CD1c-positive myeloid dendritic cell (primary cell): ENCODE measurements at regions not wholly inside any gene's neighbourhood (a gene's known extent, or its start where the extent isn't known, plus 50 kb on each side); places are given as distances from the start of the nearest gene placed in this dataset.

Experiments used
- DNase-seq: peaks from one replicate; pipeline ENCODE4 v3.0.0-alpha.2; 2016; ENCODE audit errors: extremely low spot score

DNA sequence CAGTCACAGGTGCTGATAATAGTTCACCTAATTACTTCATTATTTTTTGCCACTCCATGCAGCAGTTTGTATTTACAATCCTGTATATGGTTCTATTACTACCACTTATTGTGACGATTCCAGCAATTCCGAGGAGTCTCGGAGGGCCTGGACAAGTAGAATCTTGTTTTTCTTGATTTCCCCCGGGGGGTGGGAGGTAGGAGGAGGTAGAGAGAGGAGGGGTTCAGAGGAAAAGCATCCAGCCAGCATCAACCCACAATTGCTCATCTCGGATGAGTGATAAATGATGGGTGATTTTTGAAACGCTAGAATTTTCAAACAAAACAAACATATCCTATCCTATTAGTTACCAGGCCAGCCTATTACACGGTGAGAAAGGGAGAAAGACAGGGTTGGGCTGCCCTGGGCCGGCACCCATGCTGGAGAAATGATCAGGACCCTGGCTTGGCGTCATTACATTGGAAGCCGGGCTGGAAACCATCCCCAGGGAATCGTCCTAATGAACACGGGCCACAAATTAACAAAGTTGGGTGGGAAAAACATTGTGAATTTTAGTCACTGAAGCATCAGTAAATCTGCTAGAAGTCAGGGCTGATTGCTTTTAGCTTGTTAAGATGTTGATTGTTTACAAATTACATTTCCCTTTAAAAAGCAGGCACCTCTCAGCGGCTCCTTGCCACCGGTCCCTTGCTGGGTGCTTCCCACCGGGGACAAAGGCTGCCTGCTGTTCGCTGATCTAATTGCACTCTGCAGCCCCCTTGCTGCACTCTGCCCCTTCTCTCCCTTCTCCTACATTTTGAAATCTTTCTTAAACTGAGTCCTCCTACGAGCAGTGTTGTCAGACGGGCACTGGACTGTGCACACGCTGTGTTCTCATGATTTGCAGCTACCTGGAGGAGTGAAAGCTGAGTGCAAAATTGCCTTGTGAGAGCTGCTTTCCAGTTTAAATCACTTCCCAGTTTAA lies 95.5 kb downstream of the FAM204A start:
- DNase-seq, result no peak

DNA sequence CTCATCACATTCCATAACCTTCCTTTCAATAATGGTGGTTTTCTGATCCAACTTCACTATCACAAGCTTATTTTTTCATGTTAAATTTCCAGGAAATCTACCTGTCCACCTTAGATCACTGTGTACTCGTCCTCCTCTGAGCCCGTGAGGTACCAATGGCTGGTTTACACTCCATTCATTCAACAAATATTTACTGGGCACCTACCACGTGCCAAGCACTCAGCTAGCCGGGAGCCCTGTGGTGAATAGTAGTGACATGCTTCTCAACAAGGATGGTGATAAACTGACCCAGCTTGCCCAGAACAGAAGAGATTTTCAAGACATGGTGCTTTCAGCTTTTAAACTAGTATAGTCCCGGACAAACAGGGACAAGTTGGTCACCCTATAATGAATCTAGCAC lies 98.2 kb downstream of the FAM204A start:
- DNase-seq, result no peak

- peak; percentile 77 for DNase-seq
These were observed 100.6 kb downstream of the FAM204A start for GRCh38 chr10:118241229-118242137.

DNA sequence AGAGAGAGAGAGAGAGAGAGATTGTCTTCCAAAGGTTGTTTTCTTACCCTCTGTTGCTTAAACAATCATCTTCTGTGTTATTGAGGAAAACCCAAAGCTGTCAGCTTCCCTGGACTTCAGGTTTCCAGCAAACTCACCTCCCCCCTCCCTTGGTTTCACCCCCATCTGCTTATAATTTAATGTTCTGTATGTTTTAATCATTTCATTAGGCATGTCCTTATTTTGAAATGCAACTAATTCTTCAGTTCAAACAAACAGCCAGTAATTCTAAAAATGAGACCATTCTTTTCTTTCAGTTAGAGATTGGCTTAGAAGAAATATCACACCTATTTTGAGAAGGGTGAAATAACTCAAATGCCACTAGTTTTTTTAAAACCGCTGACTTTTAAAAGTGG lies 102.9 kb downstream of the FAM204A start:
- no peak for DNase-seq

DNA sequence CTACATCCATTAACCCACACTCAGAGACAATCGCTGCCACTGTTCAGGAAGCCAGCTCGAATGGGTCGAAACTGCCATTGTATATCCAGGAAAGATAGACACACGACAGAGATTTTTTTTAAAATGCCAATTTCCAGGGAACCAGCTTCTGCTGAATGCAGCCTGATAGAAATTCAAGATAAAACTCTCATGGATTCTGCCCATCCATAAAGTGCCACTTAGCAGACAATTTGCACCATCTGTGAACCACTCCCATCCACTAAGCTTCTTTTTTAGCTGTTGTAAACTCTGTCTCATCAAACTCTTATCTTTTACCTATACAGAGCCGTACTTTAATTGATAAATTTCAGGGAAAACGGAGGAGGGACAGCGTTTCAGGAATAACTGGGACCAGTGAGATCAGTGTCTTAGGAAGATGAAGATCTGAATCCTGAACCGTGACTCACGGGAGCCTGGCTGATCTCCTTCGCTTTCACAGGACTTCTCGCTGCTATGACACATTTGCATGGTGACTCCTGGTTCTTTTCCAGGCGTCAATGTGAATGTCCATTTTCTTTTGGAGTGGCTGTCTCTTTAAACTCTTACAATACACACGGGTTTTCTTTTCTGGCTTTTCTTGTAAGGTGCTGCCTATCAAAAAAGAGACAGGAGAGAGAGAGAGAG lies 103.4 kb downstream of the FAM204A start:
- DNase-seq, result no peak

- no peak for DNase-seq
These were observed 104.2 kb downstream of the FAM204A start for GRCh38 chr10:118237930-118238329.

GRCh38 chr10:118234683-118235082 lies 107.4 kb downstream of the FAM204A start:
- DNase-seq, result no peak

- DNase-seq, result no peak
These were observed 121.7 kb downstream of the FAM204A start for GRCh38 chr10:118220346-118220850.

- DNase-seq, result no peak
These were observed 123.6 kb downstream of the FAM204A start for GRCh38 chr10:118218562-118218961.

GRCh38 chr10:118216571-118217170 lies 125.5 kb downstream of the FAM204A start:
- no peak for DNase-seq

- DNase-seq, result no peak
These were observed 126.1 kb downstream of the FAM204A start for GRCh38 chr10:118216020-118216419.

GRCh38 chr10:118214776-118215175 lies 127.3 kb downstream of the FAM204A start:
- DNase-seq, result no peak

- DNase-seq, result no peak
These were observed 128.7 kb downstream of the FAM204A start for GRCh38 chr10:118213436-118213835.

DNA sequence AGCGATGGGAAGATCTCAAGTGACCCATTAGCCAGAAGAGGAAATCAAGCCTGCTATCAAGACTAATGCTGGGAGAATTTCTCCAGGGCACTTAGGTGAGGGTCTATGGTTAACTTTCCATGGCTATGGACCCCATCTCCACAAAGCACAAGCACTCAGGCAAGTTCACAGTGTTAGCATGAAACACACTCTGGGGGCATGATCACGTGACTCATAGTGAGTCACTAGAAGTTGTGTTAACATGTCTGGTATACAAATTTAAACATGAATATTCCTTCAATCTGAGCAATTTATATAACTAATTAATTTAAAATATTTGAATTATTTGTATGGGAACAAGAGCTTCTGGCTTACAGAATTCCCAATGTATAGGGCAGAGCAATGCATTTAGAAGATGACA lies 131.8 kb downstream of the FAM204A start:
- no peak for DNase-seq

DNA sequence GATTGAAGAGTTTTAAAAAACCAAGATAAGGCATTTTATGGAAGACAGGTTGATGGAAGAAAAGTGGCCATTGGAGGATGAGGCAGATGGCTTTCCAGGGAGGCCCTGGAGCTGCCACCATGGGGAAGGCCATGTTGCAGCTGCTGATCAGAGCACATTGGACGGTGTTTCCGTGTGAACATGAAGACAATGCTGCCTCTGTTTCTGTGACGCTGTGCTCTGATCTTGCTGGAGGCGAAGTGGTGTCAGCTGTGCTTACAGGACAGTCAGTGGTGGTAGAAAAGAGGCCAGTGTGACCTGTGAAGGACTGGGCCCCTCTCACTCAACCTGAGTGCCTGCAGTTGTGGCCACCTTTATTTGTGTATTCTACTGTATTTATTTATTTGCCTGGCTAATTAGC lies 132.9 kb downstream of the FAM204A start:
- DNase-seq, result no peak

GRCh38 chr10:118207470-118208007 lies 134.6 kb downstream of the FAM204A start:
- DNase-seq, result no peak

DNA sequence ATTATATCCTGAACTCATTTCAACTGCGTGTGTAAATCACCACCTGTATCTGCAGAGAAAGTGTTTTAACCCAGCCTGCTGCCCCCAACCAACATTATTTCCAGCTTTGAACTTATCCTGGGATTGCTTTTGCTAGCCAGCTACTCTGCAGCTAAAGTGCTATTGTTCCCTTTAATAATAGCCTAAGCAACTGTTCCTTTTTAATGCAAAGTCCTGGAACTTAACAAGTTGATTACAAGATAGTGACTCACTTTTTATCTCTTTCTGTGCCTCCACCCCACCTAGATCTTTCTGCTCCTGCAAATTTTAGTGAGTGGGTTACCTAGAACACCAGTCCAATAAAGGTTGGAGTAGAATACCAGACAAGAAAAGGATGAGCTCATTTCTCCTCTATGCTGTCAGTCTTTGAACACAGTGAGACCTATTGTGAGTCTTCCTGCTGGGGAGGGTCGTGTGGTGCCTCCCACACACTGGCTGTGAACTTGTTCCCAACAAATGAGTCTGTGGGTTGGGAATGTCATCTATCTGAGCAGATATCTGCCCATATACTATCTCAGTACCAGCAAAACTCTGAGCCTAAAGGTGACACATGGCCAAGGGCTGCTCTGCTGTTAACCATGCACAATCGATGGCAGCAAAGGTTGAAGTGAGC lies 137.7 kb downstream of the FAM204A start:
- no peak for DNase-seq

GRCh38 chr10:118203461-118203860 lies 138.7 kb downstream of the FAM204A start:
- DNase-seq, result no peak

DNA sequence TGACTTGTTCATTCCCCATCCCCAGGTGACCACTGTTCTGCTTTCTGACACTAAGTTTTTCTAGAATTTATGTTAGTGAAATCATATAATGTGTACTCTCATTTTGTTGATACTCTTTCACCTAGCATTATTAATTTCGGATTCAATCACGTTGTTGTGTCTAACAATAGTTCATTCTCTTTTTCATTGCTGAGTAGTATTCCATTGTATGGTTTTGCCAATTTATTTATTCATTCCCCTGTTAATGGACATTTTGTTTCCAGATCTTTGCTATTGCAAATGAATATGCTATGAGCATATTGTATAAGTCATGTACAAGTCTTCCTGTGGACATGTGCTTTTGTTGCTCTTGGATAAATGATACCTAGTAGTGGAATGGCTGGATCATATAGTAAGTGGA lies 146.4 kb downstream of the FAM204A start:
- DNase-seq, result no peak

DNA sequence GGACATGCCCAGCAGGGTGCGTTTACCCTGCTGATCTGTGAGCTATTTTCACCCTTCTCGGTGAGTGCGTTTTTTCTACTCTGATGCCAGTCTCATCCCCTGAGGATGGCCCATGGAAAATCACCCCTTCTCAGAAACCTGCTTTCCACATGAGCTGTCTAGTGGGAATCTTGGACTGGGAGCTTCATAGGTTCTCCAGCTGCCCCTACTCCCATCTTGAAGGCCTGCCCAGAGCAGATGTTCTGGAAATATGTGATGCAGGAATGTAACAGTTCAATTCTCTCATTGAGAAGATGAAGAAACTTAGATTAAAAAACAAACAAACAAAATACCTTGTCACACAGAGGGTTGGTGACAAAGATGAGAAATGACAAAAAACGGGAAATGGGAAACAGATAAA lies 146.9 kb upstream of the RAB11FIP2 start:
- DNase-seq, result no peak

DNA sequence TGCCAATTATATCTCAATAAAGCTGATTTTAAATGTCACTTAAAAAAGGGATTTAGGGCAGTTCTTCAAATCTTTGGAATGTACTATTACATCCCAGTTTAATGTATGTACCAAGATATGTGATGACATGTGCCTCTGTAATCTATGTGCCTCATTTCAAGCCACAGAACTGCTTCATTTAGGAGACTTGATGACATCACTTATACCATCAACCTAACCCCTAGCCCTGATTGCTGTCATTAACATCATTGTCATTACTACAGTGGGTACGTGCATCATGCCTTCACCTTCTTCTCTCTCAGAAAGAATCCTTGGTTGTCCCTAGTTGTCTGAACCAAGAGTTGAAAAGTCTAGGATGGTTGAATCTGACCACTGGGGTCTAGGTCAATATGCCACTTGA lies 134.3 kb upstream of the RAB11FIP2 start:
- DNase-seq, result no peak
